Jurkat, Clone E6-1 (cell line): ENCODE measurements at regions not wholly inside any gene's neighbourhood (a gene's known extent, or its start where the extent isn't known, plus 50 kb on each side); places are given as distances from the start of the nearest gene placed in this dataset.
"Not testable (repeated sequence)": the region's sequence is repeated elsewhere in the genome, so short reads cannot be mapped to it uniquely, and the experiment has no call there.

Source experiments
- DNase-seq: peaks from one replicate; pipeline ENCODE4 v3.0.0-alpha.2; 2011; ENCODE audit warnings: low read depth, low spot score
- H3K4me3 ChIP-seq: 2 replicates; pipeline ENCODE4 v1.5.1; 2011; ENCODE audit warnings: mild to moderate bottlenecking, low read length, control low read depth, moderate library complexity

GRCh38 chr2:36302911-36303310 is 52.7 kb upstream of the CRIM1 start:
- H3K4me3 ChIP-seq: no peak overlapping the region
- no peak for DNase-seq

GRCh38 chr2:36301843-36302242 is 53.7 kb upstream of the CRIM1 start:
- DNase-seq: no peak

GRCh38 chr2:36300697-36301096 is 54.9 kb upstream of the CRIM1 start:
- H3K4me3 ChIP-seq: no peak overlapping the region
- no peak for DNase-seq

More at GRCh38 chr2:36301843-36302242, 53.7 kb upstream of the CRIM1 start:
- no peak overlapping the region for H3K4me3 ChIP-seq

GRCh38 chr2:36296798-36297197 is 58.8 kb upstream of the CRIM1 start:
- no peak for DNase-seq

GRCh38 chr2:36294316-36294721 is 61.3 kb upstream of the CRIM1 start:
- H3K4me3 ChIP-seq: no peak overlapping the region
- no peak for DNase-seq

More at GRCh38 chr2:36296798-36297197, 58.8 kb upstream of the CRIM1 start:
- no peak overlapping the region for H3K4me3 ChIP-seq

GRCh38 chr2:36290306-36290856 is 65.2 kb upstream of the CRIM1 start:
- no peak overlapping the region for H3K4me3 ChIP-seq
- no peak for DNase-seq

GRCh38 chr2:36289731-36290130 is 65.8 kb upstream of the CRIM1 start:
- DNase-seq: no peak
- no peak overlapping the region for H3K4me3 ChIP-seq

- H3K4me3 ChIP-seq: no peak overlapping the region
- no peak for DNase-seq
Observed at GRCh38 chr2:36287363-36288275, 68.0 kb upstream of the CRIM1 start.

- not testable (repeated sequence) for DNase-seq
Observed at GRCh38 chr2:36279506-36279905, 76.1 kb upstream of the CRIM1 start.

GRCh38 chr2:36277881-36278523 is 77.6 kb upstream of the CRIM1 start:
- H3K4me3 ChIP-seq: no peak overlapping the region
- DNase-seq: no peak

More at GRCh38 chr2:36279506-36279905, 76.1 kb upstream of the CRIM1 start:
- H3K4me3 ChIP-seq: not testable (repeated sequence)

- no peak overlapping the region for H3K4me3 ChIP-seq
- DNase-seq: no peak
Observed at GRCh38 chr2:36277146-36277808, 78.3 kb upstream of the CRIM1 start.

- DNase-seq: no peak
- no peak overlapping the region for H3K4me3 ChIP-seq
Observed at GRCh38 chr2:36271266-36271665, 84.3 kb upstream of the CRIM1 start.

GRCh38 chr2:36270758-36271157 is 84.8 kb upstream of the CRIM1 start:
- H3K4me3 ChIP-seq: no peak overlapping the region
- no peak for DNase-seq

- DNase-seq: no peak
- no peak overlapping the region for H3K4me3 ChIP-seq
Observed at GRCh38 chr2:36267194-36267593, 88.4 kb upstream of the CRIM1 start.

GRCh38 chr2:36266536-36267121 is 88.9 kb upstream of the CRIM1 start:
- H3K4me3 ChIP-seq: no peak overlapping the region
- no peak for DNase-seq

GRCh38 chr2:36262581-36262980 is 93.0 kb upstream of the CRIM1 start:
- no peak overlapping the region for H3K4me3 ChIP-seq
- no peak for DNase-seq

- H3K4me3 ChIP-seq: no peak overlapping the region
- DNase-seq: no peak
Observed at GRCh38 chr2:36255863-36256262, 99.7 kb upstream of the CRIM1 start.

- no peak for DNase-seq
- no peak overlapping the region for H3K4me3 ChIP-seq
Observed at GRCh38 chr2:36253086-36253485, 102.5 kb upstream of the CRIM1 start.

GRCh38 chr2:36246320-36246990 is 109.1 kb upstream of the CRIM1 start:
- peak; percentile 75 for DNase-seq

More at GRCh38 chr2:36246320-36246990, 109.1 kb upstream of the CRIM1 start:
- H3K4me3 ChIP-seq: no peak overlapping the region
